ENCODE measurements at regions not wholly inside any gene's neighbourhood (a gene's known extent, or its start where the extent isn't known, plus 50 kb on each side); places are given as distances from the start of the nearest gene placed in this dataset.

- no peak for TF ChIP-seq CTCF (IDR thresholded peaks at IDR 0.05; ENCODE audit: poor library complexity, severe bottlenecking)
- no peak for TF ChIP-seq REST (IDR thresholded peaks at IDR 0.05; ENCODE audit: borderline replicate concordance)
- TF ChIP-seq EP300 (conservative IDR thresholded peaks at IDR 0.05; ENCODE audit: poor library complexity, severe bottlenecking) = no peak
- no peak for TF ChIP-seq SMC3 (conservative IDR thresholded peaks at IDR 0.05; ENCODE audit: poor library complexity)
- no peak for TF ChIP-seq EZH2 (IDR thresholded peaks at IDR 0.05; ENCODE audit: borderline replicate concordance, insufficient read depth, low read length, poor library complexity, severe bottlenecking)
- TF ChIP-seq RAD21 (conservative IDR thresholded peaks at IDR 0.05) = no peak
- TF ChIP-seq POLR2AphosphoS5 (IDR thresholded peaks at IDR 0.05) = no peak
- TF ChIP-seq MXI1 (conservative IDR thresholded peaks at IDR 0.05; ENCODE audit: poor library complexity, severe bottlenecking) = no peak
- no peak for TF ChIP-seq TAF1 (IDR thresholded peaks at IDR 0.05; ENCODE audit: low read depth)
Observed at GRCh38 chr4:23068756-23069155, 376.0 kb downstream of the GBA3 start.

Measured in neural cell (in vitro differentiated cells).